ENCODE measurements at regions not wholly inside any gene's neighbourhood (a gene's known extent, or its start where the extent isn't known, plus 50 kb on each side); places are given as distances from the start of the nearest gene placed in this dataset.
"Not testable (repeated sequence)": the region's sequence is repeated elsewhere in the genome, so short reads cannot be mapped to it uniquely, and the experiment has no call there.

DNA sequence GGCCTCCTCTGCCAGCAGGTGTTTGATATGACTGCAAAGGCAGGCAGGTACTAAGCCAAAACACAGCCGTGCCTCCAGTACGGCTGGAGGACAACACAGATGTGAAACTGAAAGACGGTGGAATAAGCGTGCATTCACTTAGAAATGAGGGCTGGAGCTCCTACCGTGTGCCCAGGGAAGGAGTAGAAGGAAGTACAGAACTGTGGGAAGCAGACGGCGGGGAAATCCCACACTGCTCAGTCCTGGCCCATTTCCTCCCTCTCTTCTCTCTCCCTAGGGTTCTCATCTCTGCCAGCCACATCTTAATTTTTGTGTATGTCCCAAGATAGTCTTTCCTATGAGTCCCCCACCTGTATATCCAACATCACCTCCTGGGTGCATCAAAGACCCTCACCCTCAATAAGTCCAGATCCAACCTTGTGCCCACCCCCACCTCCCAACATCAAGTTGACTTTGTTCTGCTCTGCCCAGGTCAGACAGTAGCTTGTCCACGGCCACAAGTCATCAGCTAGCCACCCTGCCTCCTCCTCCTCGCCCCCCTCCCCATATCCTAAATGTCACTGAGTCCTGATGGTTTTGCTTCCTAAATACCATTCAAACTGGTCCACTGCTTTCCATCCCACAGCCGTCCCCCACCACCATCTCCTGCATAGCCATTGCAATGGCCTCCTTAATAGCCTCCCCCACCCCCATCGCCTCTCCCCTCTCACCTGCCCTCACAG is 77.1 kb upstream of the RPL38 start:
- in situ Hi-C loops (cut with HindIII; ENCODE audit: low sequenced_read_pairs), result no loop called here
- DNase-seq (ENCODE audit: low spot score), result no peak

DNA sequence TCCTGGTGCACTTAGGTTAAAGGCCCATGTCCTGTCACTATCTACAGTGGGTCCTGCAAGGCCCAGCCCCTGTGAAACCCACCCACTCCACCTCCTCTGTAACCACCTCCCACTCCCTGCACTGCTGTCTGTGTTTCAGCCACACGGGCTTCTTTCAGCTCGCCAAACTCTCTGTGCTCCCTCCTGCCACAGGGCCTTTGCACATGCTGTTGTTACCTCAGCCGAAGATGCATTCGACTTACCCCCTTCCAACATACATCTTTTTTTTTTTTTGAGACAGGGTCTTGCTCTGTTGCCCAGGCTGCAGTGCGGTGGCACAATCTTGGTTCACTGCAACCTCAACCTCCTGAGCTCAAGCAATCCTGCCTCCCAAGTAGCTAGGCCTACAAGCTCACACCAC is 76.5 kb upstream of the RPL38 start:
- DNase-seq (ENCODE audit: low spot score), result no peak
- in situ Hi-C loops (cut with HindIII; ENCODE audit: low sequenced_read_pairs), result no loop called here

DNA sequence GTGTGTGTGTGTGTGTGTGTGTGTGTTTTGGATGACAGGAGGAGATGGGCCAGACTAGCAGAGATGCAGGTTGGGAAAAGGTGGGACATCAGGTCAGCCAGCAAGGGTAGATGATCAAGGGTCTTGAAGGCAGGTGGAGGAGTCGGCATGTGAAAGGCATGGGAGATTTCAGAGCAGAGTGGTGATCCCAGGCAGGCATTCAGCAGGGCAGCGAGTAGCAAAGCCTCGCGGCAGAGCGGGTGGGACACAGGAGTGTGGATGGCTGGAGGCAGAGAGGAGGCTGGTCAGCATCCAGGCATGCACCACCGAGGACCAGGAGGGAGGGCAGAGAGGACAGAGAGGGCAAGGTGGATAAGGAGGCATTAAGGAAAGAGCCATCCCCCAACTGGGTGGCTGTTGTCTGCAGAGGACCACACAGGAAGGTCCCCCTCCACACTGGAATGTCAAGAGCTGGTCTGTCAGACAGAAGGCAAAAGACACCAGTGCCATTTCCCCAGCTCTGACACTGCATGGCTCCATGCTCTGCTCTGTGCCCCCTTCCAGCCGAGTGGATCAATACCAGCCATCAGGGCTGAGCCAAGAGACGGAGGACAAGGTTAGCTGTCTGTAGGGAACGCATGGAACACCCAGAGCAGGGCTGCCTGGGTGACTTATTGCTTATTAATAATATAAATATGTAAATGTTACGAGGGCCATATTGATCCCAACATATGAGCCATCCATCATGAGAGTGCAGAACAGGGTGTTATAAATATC is 74.8 kb upstream of the RPL38 start:
- in situ Hi-C loops (cut with HindIII; ENCODE audit: low sequenced_read_pairs), result no loop called here
- DNase-seq (ENCODE audit: low spot score), result no peak

DNA sequence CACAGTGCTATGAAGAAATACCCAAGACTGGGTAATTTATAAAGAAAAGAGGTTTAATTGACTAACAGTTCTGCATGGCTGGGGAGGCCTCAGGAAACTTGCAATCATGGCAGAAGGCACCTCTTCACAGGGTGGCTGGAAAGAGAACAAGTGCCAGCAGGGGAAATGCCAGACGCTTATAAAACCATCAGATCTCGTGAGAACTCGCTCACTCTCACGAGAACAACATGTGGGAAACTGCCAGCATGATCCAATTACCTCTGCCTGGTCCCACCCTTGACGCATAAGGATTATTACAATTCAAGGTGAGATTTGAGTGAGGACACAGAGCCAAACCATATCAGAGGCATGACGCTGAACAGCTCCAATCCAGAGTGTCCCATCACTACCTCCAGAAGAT is 73.7 kb upstream of the RPL38 start:
- in situ Hi-C loops (cut with HindIII; ENCODE audit: low sequenced_read_pairs); DNase-seq (ENCODE audit: low spot score): not testable (repeated sequence)

DNA sequence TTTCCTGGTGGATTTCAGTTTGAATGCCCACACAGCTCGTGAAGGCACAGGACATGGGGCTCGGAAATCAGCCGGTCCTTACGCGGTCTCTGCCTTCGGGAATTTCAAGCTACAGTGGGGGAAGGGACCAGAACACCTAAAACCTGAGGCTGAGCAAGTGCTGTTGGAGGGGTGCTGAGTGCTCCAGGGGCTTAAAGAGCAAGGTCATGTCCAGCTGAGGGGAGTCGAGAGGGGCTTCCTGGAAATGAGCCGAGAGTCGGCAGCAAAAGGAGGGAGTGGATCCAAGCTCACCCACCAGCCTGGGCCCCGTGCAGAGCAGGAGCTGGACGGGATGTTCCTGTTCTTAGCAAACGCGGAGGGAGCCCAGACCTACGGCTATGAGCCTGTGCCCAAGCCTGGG is 73.2 kb upstream of the RPL38 start:
- no peak for DNase-seq (ENCODE audit: low spot score)
- in situ Hi-C loops (cut with HindIII; ENCODE audit: low sequenced_read_pairs), result no loop called here

DNA sequence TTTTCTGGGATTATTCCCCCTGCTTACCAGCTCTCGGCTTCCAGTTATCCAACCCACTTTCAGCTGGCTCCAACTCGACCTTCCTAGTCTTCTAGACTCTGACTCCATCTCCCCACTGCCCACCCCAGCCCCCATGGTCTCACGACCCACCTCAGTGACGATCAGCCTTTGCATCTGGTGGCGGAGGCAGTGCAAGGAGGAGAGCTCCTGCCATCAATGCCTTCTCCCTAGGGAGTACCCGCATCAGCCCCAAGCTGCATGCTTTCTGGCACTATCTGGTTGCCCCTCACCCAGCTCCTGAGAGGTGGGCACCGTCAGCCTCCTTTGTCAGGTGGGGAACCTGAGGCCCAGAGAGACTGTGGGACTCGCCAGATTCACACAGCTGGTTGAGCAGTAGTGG is 72.6 kb upstream of the RPL38 start:
- in situ Hi-C loops (cut with HindIII; ENCODE audit: low sequenced_read_pairs), result no loop called here
- DNase-seq (ENCODE audit: low spot score), result no peak

DNA sequence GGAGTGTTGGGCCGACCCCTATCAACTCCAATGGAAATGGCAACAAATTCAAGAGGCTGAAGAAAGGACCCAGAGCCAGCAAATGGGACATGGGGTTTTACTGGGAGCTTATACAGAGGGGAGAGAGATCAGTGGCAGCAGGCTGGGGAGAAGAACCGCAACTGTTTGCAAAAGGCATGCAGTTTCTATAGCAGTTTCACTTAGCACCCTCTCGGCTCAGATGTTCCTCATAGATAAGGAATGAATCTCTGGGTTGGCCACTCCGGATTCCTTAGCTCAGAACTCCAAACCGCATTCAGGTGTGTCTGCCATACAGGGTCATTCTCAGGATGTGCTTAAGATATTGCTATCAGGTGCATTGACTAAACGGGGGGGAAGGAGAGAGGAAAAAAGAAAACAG is 71.1 kb upstream of the RPL38 start:
- DNase-seq (ENCODE audit: low spot score), result no peak
- in situ Hi-C loops (cut with HindIII; ENCODE audit: low sequenced_read_pairs), result no loop called here

DNA sequence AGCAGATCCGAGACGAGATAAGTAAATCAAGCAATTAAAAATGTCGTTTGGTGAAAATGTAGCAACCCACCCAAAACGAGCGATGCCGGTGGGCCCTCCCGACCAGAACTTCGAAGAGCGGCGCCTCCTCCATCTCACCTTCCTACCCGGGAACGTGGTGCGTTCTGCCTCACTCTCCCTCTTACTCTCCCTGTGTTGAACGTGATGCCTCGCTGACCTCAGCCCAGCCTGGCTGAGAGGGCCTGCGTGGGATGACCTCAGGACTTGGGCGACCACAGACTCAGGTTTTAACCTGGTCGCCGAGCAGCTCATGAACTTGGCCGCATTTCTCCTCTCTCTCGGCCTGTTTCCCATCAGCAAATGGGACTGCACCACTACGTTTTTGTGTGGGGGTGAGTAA is 69.7 kb upstream of the RPL38 start:
- no peak for DNase-seq (ENCODE audit: low spot score)

DNA sequence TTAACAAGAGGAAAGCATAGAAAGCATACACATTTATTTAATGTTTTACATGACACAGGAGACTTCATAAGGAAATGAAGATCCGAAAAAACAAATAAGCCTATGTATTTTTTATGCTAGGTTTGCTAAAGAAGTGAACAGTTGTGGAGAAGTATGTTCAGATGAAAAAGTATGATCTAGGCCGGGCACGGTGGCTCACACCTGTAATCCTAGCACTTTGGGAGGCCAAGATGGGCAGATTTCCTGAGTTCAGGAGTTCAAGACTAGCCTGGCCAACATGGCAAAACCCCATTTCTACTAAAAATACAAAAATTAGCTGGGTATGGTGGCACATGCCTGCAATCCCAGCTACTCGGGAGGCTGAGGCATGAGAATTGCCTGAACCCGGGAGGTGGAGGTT is 69.2 kb upstream of the RPL38 start:
- in situ Hi-C loops (cut with HindIII; ENCODE audit: low sequenced_read_pairs); DNase-seq (ENCODE audit: low spot score): not testable (repeated sequence)

More for the DNA sequence above, 69.7 kb upstream of the RPL38 start:
- in situ Hi-C loops (cut with HindIII; ENCODE audit: low sequenced_read_pairs), result no loop called here

DNA sequence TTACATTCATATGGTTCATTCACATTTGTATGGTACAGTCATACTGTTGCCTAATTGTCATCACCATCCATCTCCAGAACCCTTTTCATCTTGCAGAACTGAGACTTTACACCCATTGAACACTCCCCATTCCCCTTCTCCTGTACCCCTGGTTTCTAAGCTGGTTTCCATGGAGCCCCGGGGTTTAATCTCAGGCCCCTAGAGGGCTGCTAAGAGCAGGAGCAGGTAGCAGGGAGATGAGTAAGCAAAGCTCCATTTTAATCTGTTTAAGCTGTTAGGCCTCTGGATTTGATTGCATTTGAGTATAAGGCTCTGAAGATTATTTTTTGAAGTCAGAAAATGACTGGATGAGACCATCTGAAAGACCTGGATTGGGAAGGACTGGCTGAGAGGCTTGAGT is 68.5 kb upstream of the RPL38 start:
- no peak for DNase-seq (ENCODE audit: low spot score)
- in situ Hi-C loops (cut with HindIII; ENCODE audit: low sequenced_read_pairs), result no loop called here

DNA sequence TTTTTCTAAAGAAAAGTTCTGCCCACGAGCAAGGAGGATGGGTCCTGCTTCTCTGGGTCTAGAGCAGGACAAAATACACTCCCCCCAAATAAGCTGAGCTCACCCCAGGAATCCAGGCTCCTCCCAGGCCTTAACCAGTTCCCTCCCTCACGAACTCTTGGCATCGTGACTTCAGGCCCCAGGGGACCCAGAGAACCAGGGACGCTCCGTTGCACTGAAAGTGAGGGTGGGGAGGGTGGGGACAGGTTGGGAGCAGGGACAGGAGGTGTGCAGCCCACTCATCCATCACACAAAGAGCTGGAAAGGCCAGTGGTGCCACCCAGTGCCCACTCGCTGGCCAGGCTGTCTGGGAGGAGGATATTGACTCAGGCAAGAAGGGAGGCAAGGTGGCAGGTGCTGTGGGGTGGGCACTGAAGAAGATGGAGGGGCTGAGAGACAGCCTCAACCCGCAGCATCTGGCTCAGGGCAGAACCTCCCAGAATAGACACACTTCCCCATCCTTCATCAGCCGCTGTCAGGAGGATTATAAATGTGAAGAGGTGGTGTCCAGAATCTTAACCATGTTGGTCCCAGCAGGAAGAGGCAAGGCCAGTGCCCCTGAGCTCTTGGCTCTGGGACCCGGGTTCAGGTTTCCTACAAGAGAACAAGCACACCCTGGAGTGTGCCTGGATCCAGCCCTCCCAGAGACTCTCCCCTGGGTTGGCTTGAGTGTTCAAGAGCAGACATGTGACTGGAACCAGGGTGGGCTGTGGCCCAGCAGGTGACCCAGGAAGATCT is 67.9 kb upstream of the RPL38 start:
- in situ Hi-C loops (cut with HindIII; ENCODE audit: low sequenced_read_pairs), result no loop called here
- no peak for DNase-seq (ENCODE audit: low spot score)

DNA sequence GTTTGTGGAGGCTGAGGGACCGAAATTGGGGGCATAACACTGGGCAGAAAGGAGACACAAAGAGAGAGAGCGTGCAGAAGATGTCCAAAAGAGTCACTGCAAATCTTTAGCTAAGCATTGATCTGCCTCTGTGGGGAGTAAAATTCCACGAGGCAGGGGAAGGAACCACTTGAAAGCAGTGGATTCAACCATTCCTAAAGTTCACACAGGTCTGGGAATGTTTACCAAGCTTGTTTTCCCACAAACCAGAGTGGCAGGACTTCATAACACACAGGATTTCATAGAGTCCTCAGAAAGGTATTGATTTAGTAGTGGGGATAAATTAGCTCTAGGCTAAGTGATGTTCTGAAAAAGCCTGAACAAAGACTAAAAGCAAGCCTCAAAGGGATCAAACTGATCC is 66.1 kb upstream of the RPL38 start:
- in situ Hi-C loops (cut with HindIII; ENCODE audit: low sequenced_read_pairs), result no loop called here
- DNase-seq (ENCODE audit: low spot score), result no peak

DNA sequence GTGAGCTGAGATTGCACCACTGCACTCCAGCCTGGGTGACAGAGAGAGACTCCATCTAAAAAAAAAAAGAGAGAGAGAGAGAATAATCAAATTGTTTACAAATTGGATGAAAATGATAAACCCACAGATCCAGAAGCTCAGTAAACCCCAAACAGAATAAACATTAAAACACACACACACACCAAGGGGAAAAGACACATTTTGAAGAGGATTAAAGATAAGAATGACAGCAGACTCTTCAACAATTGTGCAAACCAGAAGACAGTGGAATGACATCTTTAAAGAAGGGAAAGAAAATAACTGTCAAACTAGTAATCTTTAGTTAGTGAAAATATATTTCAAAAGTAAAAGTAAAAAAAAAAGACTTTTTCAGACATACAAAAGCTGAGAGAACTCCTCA is 64.4 kb upstream of the RPL38 start:
- in situ Hi-C loops (cut with HindIII; ENCODE audit: low sequenced_read_pairs), result no loop called here
- DNase-seq (ENCODE audit: low spot score), result no peak

DNA sequence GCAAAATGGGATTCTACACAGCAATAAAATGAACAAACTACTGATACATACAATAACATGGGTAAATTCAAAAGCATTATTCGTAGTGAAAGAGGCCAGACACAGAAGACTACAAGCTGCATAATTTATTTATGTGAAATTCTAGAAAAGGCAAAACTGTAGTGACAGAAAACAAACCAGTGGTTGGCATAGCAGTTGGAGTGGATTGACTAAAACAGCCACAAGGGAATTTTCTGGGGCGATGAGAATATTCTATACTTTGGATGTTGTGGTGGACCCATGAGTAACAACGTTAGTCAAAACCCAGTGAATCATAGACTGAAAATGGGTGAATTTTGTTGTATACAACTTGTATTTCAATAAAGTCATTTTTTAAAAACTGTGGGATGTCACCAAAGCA is 63.2 kb upstream of the RPL38 start:
- DNase-seq (ENCODE audit: low spot score), result no peak
- in situ Hi-C loops (cut with HindIII; ENCODE audit: low sequenced_read_pairs), result no loop called here

DNA sequence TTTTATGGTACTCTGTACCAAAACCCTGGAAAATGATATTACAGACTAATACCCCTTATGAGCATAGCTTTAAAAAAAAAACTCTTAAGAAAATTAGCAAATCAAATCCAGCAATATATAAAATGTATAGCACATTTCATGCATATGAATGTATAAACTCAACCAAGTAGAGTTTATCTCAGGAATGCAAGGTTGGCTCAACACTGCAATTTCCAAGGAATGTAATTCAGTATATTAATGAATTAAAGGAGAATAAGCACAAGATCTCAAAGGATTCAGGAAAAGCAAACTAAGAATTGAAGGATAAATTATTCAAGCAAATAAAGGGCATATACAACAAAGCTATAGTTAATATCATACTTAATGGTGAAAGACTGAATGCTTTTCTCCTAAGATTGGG is 61.9 kb upstream of the RPL38 start:
- in situ Hi-C loops (cut with HindIII; ENCODE audit: low sequenced_read_pairs), result no loop called here
- no peak for DNase-seq (ENCODE audit: low spot score)

DNA sequence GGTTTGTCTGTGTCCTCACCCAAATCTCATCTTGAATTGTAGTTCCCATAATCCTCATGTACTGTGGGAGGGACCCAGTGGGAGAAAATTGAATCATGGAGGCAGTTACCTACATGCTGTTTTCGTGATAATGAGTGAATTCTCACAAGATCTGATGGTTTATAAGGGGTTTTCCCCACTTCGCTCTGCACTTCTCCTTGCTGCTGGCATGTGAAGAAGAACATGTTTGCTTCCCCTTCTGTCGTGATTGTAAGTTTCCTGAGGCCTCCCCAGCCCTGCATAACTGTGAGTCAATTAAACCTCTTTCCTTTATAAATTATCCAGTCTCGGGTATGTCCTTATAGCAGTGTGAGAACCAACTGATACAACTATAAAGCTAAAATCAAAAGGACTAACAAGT is 60.2 kb upstream of the RPL38 start:
- in situ Hi-C loops (cut with HindIII; ENCODE audit: low sequenced_read_pairs), result not testable (repeated sequence)

DNA sequence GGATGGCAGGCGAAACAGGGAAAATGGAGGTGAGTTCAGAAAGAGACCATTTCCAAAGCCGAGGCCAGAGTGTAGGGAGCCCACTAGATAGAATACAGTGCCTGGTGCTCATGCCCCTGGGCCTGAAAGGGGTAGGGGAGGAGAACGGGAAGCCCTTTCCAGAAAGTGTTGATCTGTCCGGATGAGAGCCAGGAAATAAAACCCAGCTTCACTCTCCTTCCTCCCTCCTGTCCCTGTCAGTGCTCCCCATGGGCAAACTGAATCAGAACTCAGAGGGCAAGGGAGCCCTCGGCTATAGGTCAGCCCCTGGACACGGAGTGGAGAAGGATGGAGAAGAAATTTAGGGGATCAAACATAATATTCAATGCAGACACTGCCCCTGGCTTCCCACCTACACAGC is 57.7 kb upstream of the RPL38 start:
- DNase-seq (ENCODE audit: low spot score), result no peak
- in situ Hi-C loops (cut with HindIII; ENCODE audit: low sequenced_read_pairs), result no loop called here

More for the DNA sequence above, 60.2 kb upstream of the RPL38 start:
- not testable (repeated sequence) for DNase-seq (ENCODE audit: low spot score)

DNA sequence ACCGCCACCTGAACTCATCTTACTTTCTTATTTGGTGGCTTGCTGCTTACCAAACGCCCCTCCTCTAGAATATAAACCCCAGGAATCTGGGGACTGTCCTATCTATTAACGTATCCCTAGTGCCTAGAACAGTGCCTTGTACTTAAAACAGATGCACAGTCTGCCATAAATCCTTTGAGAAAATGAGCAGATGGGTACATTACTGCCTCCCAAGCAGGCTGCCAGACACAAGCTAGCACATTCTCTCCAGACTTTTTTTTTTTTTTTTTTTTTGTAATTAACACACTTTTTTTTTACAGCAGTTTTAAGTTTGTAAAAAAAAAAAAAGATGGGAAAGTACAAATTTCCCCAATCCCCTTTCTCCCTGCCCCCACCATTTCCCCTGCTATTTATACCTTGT is 57.3 kb upstream of the RPL38 start:
- in situ Hi-C loops (cut with HindIII; ENCODE audit: low sequenced_read_pairs), result no loop called here
- DNase-seq (ENCODE audit: low spot score), result no peak

DNA sequence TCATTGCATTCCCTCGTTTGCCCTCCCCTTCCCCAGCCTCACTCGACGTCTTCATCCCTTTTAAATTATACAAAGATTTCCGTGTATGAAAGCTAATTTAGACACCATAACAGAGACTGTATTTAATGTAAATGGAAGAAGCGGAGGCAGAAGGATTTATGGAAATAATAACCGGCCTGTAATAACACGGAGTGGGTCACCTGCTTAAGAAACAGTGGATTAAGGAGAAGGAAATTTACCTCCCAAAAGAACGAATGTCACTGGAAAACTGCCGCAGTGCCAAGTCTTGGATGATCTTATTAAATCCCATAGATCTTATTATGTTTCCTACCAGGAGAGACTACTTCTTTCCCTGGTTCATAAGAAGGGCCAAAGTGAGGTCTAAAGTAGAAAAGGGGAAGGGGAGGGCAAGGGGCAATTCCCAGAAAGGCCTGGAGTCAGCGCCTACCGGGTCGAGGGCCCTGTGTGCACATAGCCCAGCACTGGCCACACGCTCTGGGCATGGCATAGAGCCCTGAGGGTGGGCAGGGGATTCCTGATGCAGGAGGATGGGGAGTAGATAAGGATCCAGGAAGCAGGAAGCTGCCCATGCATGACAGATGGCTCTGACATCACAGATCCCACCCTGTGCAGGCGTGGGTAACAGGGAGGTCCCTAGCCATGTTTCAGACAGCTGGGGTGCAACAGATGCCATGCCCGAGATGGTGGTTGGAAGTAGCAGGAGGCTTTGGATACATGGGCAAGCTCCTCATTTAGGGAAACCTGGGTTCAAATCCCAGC is 56.2 kb upstream of the RPL38 start:
- in situ Hi-C loops (cut with HindIII; ENCODE audit: low sequenced_read_pairs), result no loop called here
- no peak for DNase-seq (ENCODE audit: low spot score)

DNA sequence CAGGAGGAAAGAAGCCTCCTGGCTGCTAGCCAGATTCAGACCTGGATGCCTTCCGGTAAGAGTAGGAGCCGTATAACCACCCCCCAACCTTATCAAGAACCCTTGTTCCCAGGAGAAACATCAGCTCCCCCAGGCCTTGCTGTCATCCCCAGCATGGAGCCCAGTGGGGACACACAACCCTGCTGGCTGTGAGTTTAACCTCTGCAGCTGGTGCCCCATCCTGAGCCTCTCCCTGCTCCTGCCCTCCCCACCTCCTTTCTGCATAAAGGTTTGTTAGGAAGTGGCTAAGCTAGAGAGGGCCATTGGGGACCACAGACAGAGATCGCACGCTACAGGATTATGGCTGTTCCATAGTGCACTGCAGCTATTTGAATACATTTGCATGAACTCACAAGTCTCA is 55.5 kb upstream of the RPL38 start:
- in situ Hi-C loops (cut with HindIII; ENCODE audit: low sequenced_read_pairs), result no loop called here
- DNase-seq (ENCODE audit: low spot score), result no peak
